HL-60 (cell line): ENCODE measurements at regions not wholly inside any gene's neighbourhood (a gene's known extent, or its start where the extent isn't known, plus 50 kb on each side); places are given as distances from the start of the nearest gene placed in this dataset.

Experiments used
- DNase-seq, 2 experiments: peaks; one replicate each; pipeline ENCODE4 v3.0.0-alpha.2; 2010 to 2020; ENCODE audit warnings: low read depth in 1 of 2, low spot score in 1 of 2
- H3K27ac ChIP-seq: fragments of 250-450 bp; sonication (Bioruptor Pico); replicated peaks from 2 replicates; pipeline ENCODE4 v1.5.1; 2020; ENCODE audit warnings: mild to moderate bottlenecking, moderate library complexity
- H3K27me3 ChIP-seq: fragments of 250-450 bp; sonication (Bioruptor Pico); 2 replicates; pipeline ENCODE4 v1.5.1; 2021; ENCODE audit warnings: mild to moderate bottlenecking, moderate library complexity; ENCODE audit not compliant: insufficient read depth, poor library complexity, severe bottlenecking
- H3K4me3 ChIP-seq: replicated peaks from 2 replicates; pipeline ENCODE4 v1.5.1; 2011; ENCODE audit warnings: mild to moderate bottlenecking, control low read depth, low read length; ENCODE audit not compliant: insufficient read depth
- CTCF ChIP-seq: IDR thresholded peaks from one replicate; pipeline ENCODE4 v1.5.1; 2011; ENCODE audit warnings: low read length, control low read depth, inconsistent platforms; ENCODE audit not compliant: insufficient read depth
- GABPA ChIP-seq: IDR thresholded peaks from 2 replicates; pipeline ENCODE4 v1.6.1; 2012; ENCODE audit warnings: low read depth
- POLR2AphosphoS5 ChIP-seq: IDR thresholded peaks from 2 replicates; pipeline ENCODE4 v1.6.1; 2012; ENCODE audit warnings: low read depth
- REST ChIP-seq: IDR thresholded peaks from 2 replicates; pipeline ENCODE4 v1.6.1; 2012; ENCODE audit warnings: low read depth; ENCODE audit not compliant: insufficient replicate concordance
- SPI1 ChIP-seq: IDR thresholded peaks from 2 replicates; pipeline ENCODE4 v1.6.1; 2012; ENCODE audit warnings: low read depth, mild to moderate bottlenecking, borderline replicate concordance

GRCh38 chr9:8262625-8263622 lies 463.3 kb upstream of the DMAC1 start:
- DNase-seq, result no peak
- no peak overlapping the region for H3K27ac ChIP-seq
- H3K27me3 ChIP-seq, result no peaks in the 10 kb centered on the region
- H3K4me3 ChIP-seq, result no peak overlapping the region
- TF ChIP-seq CTCF (no peak), GABPA (no peak), POLR2AphosphoS5 (no peak), SPI1 (no peak), REST (no peak)

- DNase-seq, result peak in 1 of 2 experiments; percentile 47
- Histone ChIP-seq H3K27ac (no peak overlapping the region), H3K27me3 (no peaks in the 10 kb centered on the region), H3K4me3 (no peak overlapping the region)
- no peak for TF ChIP-seq CTCF
- no peak for TF ChIP-seq GABPA
- TF ChIP-seq REST, result no peak
- TF ChIP-seq POLR2AphosphoS5, result no peak
- peak; percentile 100 for TF ChIP-seq SPI1
Observed at GRCh38 chr9:8261737-8262136, 462.2 kb upstream of the DMAC1 start.

- no peaks in the 10 kb centered on the region for H3K27me3 ChIP-seq
- H3K27ac ChIP-seq, result no peak overlapping the region
- no peak for DNase-seq
- TF ChIP-seq GABPA (no peak), CTCF (no peak), REST (no peak), POLR2AphosphoS5 (no peak), SPI1 (no peak)
- no peak overlapping the region for H3K4me3 ChIP-seq
Observed at GRCh38 chr9:8259028-8259427, 459.4 kb upstream of the DMAC1 start.
